ENCODE measurements at regions not wholly inside any gene's neighbourhood (a gene's known extent, or its start where the extent isn't known, plus 50 kb on each side); places are given as distances from the start of the nearest gene placed in this dataset.

GRCh38 chr5:145129797-145130196 lies 705.3 kb downstream of the PRELID2 start:
- H3K4me3 ChIP-seq (ENCODE audit: low read depth, low read length) = no peak overlapping the region

DNA sequence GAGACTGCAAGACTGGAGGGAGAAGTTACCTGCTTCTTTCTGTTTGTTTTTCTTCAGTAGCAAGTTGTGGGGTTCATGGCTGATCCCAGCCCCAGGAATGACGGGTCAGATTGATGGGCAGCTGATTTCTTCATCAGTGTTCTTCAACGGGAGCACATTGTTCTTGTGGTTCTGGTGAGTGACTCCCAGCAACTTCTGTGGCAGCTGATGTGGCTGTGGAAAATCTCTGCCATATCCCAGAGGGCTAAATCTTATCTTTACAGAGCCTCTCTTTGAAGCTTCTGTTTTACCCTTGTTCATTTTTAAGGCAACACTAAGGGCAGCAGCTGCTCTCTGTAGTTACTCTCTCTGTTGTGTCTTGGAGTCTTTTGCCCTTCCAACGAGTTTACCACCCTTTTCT lies 710.3 kb downstream of the PRELID2 start:
- no peak overlapping the region for H3K4me3 ChIP-seq (ENCODE audit: low read depth, low read length)

DNA sequence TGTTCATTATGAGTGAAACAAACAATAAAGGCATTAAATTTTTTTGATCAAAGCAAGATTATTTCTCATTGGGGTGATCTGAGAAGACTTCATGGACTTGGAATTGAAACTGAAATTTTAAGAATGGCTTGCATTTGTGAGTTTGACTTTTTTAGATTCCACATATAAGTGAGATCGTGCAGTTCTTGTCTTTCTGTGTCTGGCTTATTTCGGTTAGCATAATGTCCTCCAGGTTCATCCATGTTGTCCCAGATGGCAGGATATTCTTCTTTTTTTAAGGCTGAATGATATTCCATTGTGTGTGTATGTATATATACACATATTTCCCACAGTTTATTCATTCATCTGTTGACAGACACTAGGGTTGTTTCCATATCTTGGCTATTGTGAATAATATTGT lies 716.5 kb downstream of the PRELID2 start:
- H3K4me3 ChIP-seq (ENCODE audit: low read depth, low read length) = no peak overlapping the region

DNA sequence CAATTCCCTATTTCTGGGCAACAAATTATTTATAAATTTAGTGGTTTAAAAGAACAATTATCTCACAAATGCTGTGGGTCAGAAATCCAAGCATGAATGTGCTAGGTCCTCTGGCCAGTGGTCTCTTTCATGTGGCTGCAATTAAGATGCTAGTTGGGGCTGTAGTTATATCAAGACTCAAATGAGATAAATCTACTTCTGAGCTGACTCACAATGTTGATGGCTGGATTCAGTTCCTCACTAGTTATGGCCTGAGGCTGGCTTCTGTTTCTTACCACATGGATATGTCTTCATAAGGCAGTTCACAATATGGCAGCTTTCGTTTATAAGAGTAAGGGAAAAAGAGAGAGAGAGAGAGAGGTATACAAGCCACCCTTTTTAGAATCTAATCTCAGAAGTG lies 717.0 kb downstream of the PRELID2 start:
- no peak overlapping the region for H3K4me3 ChIP-seq (ENCODE audit: low read depth, low read length)

DNA sequence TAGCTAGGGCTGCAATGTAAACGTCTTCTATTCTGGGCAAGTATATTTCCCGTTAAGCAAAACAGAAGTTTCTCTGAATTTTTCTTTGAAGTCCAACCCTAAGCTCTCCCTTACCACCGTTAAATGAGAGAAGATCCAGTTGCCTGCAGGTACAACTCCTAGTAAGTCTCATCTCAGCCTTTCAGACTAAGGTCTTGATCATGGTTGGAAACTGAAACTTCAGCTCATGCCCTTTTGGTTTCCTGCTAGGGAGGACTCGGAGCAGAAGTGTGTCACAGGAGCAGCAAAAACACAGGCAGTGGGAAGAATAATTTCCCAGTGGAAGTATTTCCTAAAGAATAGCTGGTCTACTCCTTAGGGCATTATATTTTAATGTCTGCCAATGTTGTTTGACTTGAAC lies 717.9 kb downstream of the PRELID2 start:
- H3K4me3 ChIP-seq (ENCODE audit: low read depth, low read length) = no peak overlapping the region

DNA sequence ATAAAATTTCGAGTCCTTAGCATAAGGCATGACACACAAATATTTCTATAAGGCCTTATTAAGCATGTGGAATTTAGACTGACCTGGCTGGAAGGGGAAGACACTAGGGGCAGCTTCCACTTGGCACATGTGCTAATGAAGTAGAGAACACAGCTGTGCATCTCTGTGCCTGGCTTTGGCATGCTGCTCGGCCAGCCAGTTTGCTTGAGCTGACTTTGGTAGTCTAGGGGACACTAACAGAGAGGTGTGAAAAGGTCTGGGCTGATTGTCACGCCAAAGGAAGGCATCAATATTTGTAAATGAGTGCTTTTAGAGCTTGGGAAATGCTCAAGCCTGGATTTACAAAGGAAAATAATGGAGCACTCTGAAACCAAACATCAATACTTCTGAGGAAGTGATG lies 723.7 kb downstream of the PRELID2 start:
- no peak overlapping the region for H3K4me3 ChIP-seq (ENCODE audit: low read depth, low read length)

- H3K4me3 ChIP-seq (ENCODE audit: low read depth, low read length) = no peak overlapping the region
Observed at GRCh38 chr5:145110834-145111233, 724.3 kb downstream of the PRELID2 start.

GRCh38 chr5:145110181-145110580 lies 725.0 kb downstream of the PRELID2 start:
- no peak overlapping the region for H3K4me3 ChIP-seq (ENCODE audit: low read depth, low read length)

- H3K4me3 ChIP-seq (ENCODE audit: low read depth, low read length) = no peak overlapping the region
Observed at GRCh38 chr5:145105384-145105783, 729.8 kb downstream of the PRELID2 start.

GRCh38 chr5:145104106-145104505 lies 731.0 kb downstream of the PRELID2 start:
- H3K4me3 ChIP-seq (ENCODE audit: low read depth, low read length) = no peak overlapping the region

- H3K4me3 ChIP-seq (ENCODE audit: low read depth, low read length) = no peak overlapping the region
Observed at GRCh38 chr5:145101246-145101645, 733.9 kb downstream of the PRELID2 start.

DNA sequence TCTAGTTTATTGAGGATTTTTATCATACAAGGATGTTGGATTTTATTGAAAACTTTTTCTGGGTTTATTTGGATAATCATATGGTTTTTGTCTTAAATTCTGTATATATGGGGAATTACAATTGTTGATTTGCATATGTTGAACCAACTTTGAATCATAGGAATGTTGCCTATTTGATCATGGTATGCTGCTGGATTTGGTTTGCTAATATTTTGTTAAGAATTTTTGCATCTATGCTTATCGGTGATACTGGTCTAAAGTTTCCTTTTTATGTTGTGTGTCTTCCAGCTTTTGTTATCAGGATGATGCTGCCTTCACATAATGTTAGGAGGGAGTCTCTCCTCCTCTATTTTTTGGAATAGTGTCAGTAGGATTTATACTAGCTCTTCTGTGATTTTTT lies 745.0 kb downstream of the PRELID2 start:
- H3K4me3 ChIP-seq (ENCODE audit: low read depth, low read length) = no peak overlapping the region

GRCh38 chr5:145084834-145085233 lies 750.3 kb downstream of the PRELID2 start:
- no peak overlapping the region for H3K4me3 ChIP-seq (ENCODE audit: low read depth, low read length)

- no peak overlapping the region for H3K4me3 ChIP-seq (ENCODE audit: low read depth, low read length)
Observed at GRCh38 chr5:145077028-145077427, 758.1 kb downstream of the PRELID2 start.

DNA sequence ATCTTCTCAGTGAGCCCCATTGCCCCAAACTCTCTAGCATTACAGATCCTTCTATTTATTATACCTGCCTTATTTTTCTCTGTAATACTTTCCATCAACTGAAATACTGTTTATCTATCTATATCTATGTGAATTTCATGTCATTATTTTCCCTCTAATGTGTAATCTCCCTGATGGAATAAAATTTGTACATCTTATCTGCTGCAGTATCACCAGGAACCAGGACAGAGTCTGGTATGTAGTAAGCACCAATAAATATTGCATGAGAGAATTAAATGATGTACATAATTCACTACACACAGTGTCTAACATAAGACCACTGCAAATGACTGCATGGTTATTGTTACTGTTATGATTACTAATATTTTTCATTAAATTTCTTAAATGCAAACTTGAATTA lies 759.1 kb downstream of the PRELID2 start:
- no peak overlapping the region for H3K4me3 ChIP-seq (ENCODE audit: low read depth, low read length)

GRCh38 chr5:145072889-145073288 lies 762.3 kb downstream of the PRELID2 start:
- no peak overlapping the region for H3K4me3 ChIP-seq (ENCODE audit: low read depth, low read length)

- H3K4me3 ChIP-seq (ENCODE audit: low read depth, low read length) = no peak overlapping the region
Observed at GRCh38 chr5:145068721-145069120, 766.4 kb downstream of the PRELID2 start.

DNA sequence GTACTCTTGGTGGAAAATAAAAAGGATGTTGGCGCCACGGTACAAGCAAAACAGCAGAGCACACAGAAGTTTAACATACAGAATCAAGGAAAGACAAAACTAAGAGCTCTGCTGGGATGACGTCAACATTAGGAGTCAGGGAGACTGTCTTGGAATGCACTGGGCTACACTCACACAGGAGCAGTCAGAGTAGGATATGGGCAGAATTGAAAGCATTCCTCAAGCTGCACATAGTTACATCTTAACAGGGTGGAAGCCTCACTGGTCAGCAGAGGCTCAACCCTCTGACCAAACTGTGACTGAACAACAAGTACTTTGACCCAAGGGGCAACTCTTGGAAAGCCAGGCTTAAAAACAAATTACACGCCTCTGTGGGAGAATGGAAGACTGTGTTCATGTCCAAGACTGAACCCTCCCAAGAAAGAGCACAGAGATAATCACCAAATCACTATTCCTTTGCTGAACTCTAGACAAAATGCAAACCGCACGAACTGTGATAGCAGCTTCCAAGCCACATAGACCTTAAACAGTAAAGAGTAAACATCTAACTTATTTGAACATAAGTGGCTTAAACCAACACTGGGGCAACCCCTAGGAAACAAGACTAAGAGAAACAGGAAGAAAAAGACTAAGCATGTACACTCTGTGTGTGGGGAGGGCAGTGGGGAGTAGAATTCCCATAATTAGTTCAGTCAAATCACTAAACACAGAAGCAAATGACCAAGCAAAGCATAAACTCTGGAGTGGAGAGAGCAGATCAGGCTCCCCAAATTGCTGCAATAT lies 772.7 kb downstream of the PRELID2 start:
- H3K4me3 ChIP-seq (ENCODE audit: low read depth, low read length) = no peak overlapping the region

DNA sequence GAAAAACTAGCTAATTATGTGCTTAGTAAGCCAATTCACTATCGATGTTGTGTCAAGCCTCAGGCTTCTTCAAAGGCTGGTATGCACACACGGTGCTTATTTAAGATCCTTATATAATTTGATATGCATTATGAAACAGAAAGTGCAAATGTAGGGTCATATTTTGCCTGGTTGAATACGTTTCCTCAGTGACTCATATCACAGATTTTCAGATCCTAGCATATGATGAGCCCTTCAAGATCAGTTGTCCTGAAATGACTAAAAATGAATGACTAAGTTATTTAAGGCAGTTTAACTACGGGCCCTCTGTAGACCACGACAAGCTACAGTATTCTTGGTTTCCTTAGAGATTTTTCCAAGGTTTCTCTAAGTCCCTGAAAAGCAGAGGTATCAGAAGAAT lies 778.3 kb downstream of the PRELID2 start:
- no peak overlapping the region for H3K4me3 ChIP-seq (ENCODE audit: low read depth, low read length)

DNA sequence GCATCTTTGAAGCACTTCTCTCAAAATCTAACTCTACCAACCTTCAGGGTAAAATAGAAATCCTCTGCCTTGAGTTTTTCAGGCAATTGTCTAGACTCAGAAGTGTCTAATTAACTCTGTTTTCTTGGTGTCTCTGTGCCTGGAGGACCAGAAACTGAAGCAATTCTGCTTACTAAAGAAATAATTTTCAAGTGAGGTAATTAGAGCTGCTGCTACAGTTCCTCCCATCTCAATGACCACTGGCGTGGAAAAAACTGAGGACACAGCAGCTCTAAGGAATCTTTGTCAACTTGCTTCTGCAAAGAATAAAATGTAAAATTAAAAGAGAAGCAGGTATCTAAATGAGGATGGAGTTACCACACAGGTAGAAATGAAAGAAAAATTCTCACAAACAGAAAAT lies 785.0 kb downstream of the PRELID2 start:
- H3K4me3 ChIP-seq (ENCODE audit: low read depth, low read length) = no peak overlapping the region

GRCh38 chr5:145044970-145045369 lies 790.2 kb downstream of the PRELID2 start:
- no peak overlapping the region for H3K4me3 ChIP-seq (ENCODE audit: low read depth, low read length)

GRCh38 chr5:145028626-145029025 lies 806.5 kb downstream of the PRELID2 start:
- H3K4me3 ChIP-seq (ENCODE audit: low read depth, low read length) = no peak overlapping the region

DNA sequence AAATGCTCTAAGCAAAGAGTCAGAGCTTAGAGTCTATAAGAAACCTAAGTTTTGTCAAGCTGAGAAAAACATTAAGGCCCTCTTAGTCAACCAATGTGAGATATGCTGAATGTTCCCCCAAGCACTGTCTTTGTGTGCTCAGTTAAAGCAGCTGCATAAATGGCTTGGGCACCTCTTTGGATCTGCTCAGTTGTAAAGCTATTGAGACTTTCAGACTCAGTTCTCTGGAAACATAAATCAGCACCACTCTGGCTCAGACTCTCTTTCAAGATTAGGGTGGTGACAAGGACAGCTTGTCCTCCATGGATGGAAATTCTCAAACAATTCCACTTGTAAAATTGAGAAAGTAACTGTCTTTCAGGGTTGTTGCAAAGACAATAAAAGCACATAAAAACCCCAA lies 807.9 kb downstream of the PRELID2 start:
- no peak overlapping the region for H3K4me3 ChIP-seq (ENCODE audit: low read depth, low read length)

Data from iPS-11a (cell line).